ENCODE measurements at regions not wholly inside any gene's neighbourhood (a gene's known extent, or its start where the extent isn't known, plus 50 kb on each side); places are given as distances from the start of the nearest gene placed in this dataset.
A peak's percentile ranks its signal among the peaks of the same experiment; 100 is the strongest.

GRCh38 chr9:108410161-108410560, 445.6 kb downstream of the ACTL7B start:
- Histone ChIP-seq H3K14ac (ENCODE audit: low read length in 2 of 2) (no peak overlapping the region), H3K23ac (ENCODE audit: low read length in 2 of 2) (no peak overlapping the region), H3K9me3 (ENCODE audit: control insufficient read depth, low read length) (no peaks in the 10 kb centered on the region), H2AK5ac (ENCODE audit: low read length, severe bottlenecking) (no peak overlapping the region), H2AFZ (ENCODE audit: low read depth, low read length) (no peak overlapping the region), H3K27ac (ENCODE audit: low read length, poor library complexity, severe bottlenecking) (no peak overlapping the region), H3K4me2 (ENCODE audit: low read length, poor library complexity, severe bottlenecking) (no peak overlapping the region), H4K91ac (ENCODE audit: low read length) (no peak overlapping the region), H2BK5ac (ENCODE audit: low read depth, low read length, poor library complexity, severe bottlenecking) (no peak overlapping the region), H2BK12ac (ENCODE audit: low read length in 2 of 2) (no peak overlapping the region), H3K18ac (ENCODE audit: low read depth in 1 of 2, low read length in 2 of 2) (no peak overlapping the region), H3K4ac (ENCODE audit: low read depth in 1 of 2, low read length in 2 of 2) (no peak overlapping the region), H3K4me1 (ENCODE audit: control insufficient read depth, insufficient read depth, low read depth, low read length) (no peaks in the 10 kb centered on the region), H3K9ac (ENCODE audit: low read length) (no peak overlapping the region), H2BK120ac (ENCODE audit: low read depth, low read length) (no peak overlapping the region), H3K36me3 (ENCODE audit: control insufficient read depth in 1 of 2, insufficient read depth in 2 of 2, low read depth in 1 of 2, low read length in 2 of 2) (no peaks in the 10 kb centered on the region), H4K8ac (ENCODE audit: low read length) (no peak overlapping the region), H3K79me1 (replicated peaks; ENCODE audit: low read length, poor library complexity, severe bottlenecking) (no peaks in the 10 kb centered on the region), H2BK15ac (ENCODE audit: low read depth, poor library complexity, severe bottlenecking) (no peak overlapping the region), H3K4me3 (ENCODE audit: insufficient read depth in 1 of 2, low read depth in 1 of 2, low read length in 2 of 2) (no peak overlapping the region), H3K27me3 (ENCODE audit: control insufficient read depth in 1 of 2, insufficient read depth in 1 of 2, low read length in 2 of 2) (no peaks in the 10 kb centered on the region)
- no CpG with 5 or more reads among the region's 1 CpG for WGBS
- DNase-seq = no peak

GRCh38 chr9:108400297-108400696, 455.5 kb downstream of the ACTL7B start:
- Histone ChIP-seq H3K36me3 (ENCODE audit: control insufficient read depth in 1 of 2, insufficient read depth in 2 of 2, low read depth in 1 of 2, low read length in 2 of 2) (no peaks in the 10 kb centered on the region), H3K9ac (ENCODE audit: low read length) (no peak overlapping the region), H4K91ac (ENCODE audit: low read length) (no peak overlapping the region), H3K27me3 (ENCODE audit: control insufficient read depth in 1 of 2, insufficient read depth in 1 of 2, low read length in 2 of 2) (no peaks in the 10 kb centered on the region), H3K18ac (ENCODE audit: low read depth in 1 of 2, low read length in 2 of 2) (no peak overlapping the region), H3K23ac (ENCODE audit: low read length in 2 of 2) (no peak overlapping the region), H3K4ac (ENCODE audit: low read depth in 1 of 2, low read length in 2 of 2) (no peak overlapping the region), H2BK5ac (ENCODE audit: low read depth, low read length, poor library complexity, severe bottlenecking) (no peak overlapping the region), H4K8ac (ENCODE audit: low read length) (no peak overlapping the region), H2AK5ac (ENCODE audit: low read length, severe bottlenecking) (no peak overlapping the region), H3K9me3 (ENCODE audit: control insufficient read depth, low read length) (peaks cover 6% of the 10 kb centered on the region), H3K4me2 (ENCODE audit: low read length, poor library complexity, severe bottlenecking) (no peak overlapping the region), H2BK15ac (ENCODE audit: low read depth, poor library complexity, severe bottlenecking) (no peak overlapping the region), H3K14ac (ENCODE audit: low read length in 2 of 2) (no peak overlapping the region), H3K79me1 (replicated peaks; ENCODE audit: low read length, poor library complexity, severe bottlenecking) (no peaks in the 10 kb centered on the region), H2BK12ac (ENCODE audit: low read length in 2 of 2) (no peak overlapping the region), H2AFZ (ENCODE audit: low read depth, low read length) (no peak overlapping the region), H3K27ac (ENCODE audit: low read length, poor library complexity, severe bottlenecking) (no peak overlapping the region), H3K4me3 (ENCODE audit: insufficient read depth in 1 of 2, low read depth in 1 of 2, low read length in 2 of 2) (no peak overlapping the region), H2BK120ac (ENCODE audit: low read depth, low read length) (no peak overlapping the region), H3K4me1 (ENCODE audit: control insufficient read depth, insufficient read depth, low read depth, low read length) (no peaks in the 10 kb centered on the region)
- peak; percentile 17 for DNase-seq

- Histone ChIP-seq H3K36me3 (ENCODE audit: control insufficient read depth in 1 of 2, insufficient read depth in 2 of 2, low read depth in 1 of 2, low read length in 2 of 2) (no peaks in the 10 kb centered on the region), H4K8ac (ENCODE audit: low read length) (no peak overlapping the region), H3K14ac (ENCODE audit: low read length in 2 of 2) (no peak overlapping the region), H3K27me3 (ENCODE audit: control insufficient read depth in 1 of 2, insufficient read depth in 1 of 2, low read length in 2 of 2) (no peaks in the 10 kb centered on the region), H3K18ac (ENCODE audit: low read depth in 1 of 2, low read length in 2 of 2) (no peak overlapping the region), H2BK12ac (ENCODE audit: low read length in 2 of 2) (no peak overlapping the region), H4K91ac (ENCODE audit: low read length) (no peak overlapping the region), H2BK120ac (ENCODE audit: low read depth, low read length) (no peak overlapping the region), H3K4me3 (ENCODE audit: insufficient read depth in 1 of 2, low read depth in 1 of 2, low read length in 2 of 2) (no peak overlapping the region), H2AFZ (ENCODE audit: low read depth, low read length) (no peak overlapping the region), H2AK5ac (ENCODE audit: low read length, severe bottlenecking) (no peak overlapping the region), H2BK15ac (ENCODE audit: low read depth, poor library complexity, severe bottlenecking) (no peak overlapping the region), H3K4me1 (ENCODE audit: control insufficient read depth, insufficient read depth, low read depth, low read length) (no peaks in the 10 kb centered on the region), H2BK5ac (ENCODE audit: low read depth, low read length, poor library complexity, severe bottlenecking) (no peak overlapping the region), H3K79me1 (replicated peaks; ENCODE audit: low read length, poor library complexity, severe bottlenecking) (no peaks in the 10 kb centered on the region), H3K9me3 (ENCODE audit: control insufficient read depth, low read length) (peaks cover 6% of the 10 kb centered on the region), H3K23ac (ENCODE audit: low read length in 2 of 2) (no peak overlapping the region), H3K9ac (ENCODE audit: low read length) (no peak overlapping the region), H3K27ac (ENCODE audit: low read length, poor library complexity, severe bottlenecking) (no peak overlapping the region), H3K4me2 (ENCODE audit: low read length, poor library complexity, severe bottlenecking) (no peak overlapping the region), H3K4ac (ENCODE audit: low read depth in 1 of 2, low read length in 2 of 2) (no peak overlapping the region)
- no peak for DNase-seq
- WGBS = no CpG with 5 or more reads among the region's 2 CpGs
These were observed 455.9 kb downstream of the ACTL7B start for GRCh38 chr9:108399851-108400250.

GRCh38 chr9:108397286-108397685, 458.5 kb downstream of the ACTL7B start:
- H3K4me2 ChIP-seq (ENCODE audit: low read length, poor library complexity, severe bottlenecking) = no peak overlapping the region
- H3K4me3 ChIP-seq (ENCODE audit: insufficient read depth in 1 of 2, low read depth in 1 of 2, low read length in 2 of 2) = no peak overlapping the region
- H2AFZ ChIP-seq (ENCODE audit: low read depth, low read length) = no peak overlapping the region
- H2BK120ac ChIP-seq (ENCODE audit: low read depth, low read length) = no peak overlapping the region
- H3K36me3 ChIP-seq (ENCODE audit: control insufficient read depth in 1 of 2, insufficient read depth in 2 of 2, low read depth in 1 of 2, low read length in 2 of 2) = no peaks in the 10 kb centered on the region
- H4K8ac ChIP-seq (ENCODE audit: low read length) = no peak overlapping the region
- no peak overlapping the region for H3K14ac ChIP-seq (ENCODE audit: low read length in 2 of 2)
- no peaks in the 10 kb centered on the region for H3K4me1 ChIP-seq (ENCODE audit: control insufficient read depth, insufficient read depth, low read depth, low read length)
- no peak overlapping the region for H3K4ac ChIP-seq (ENCODE audit: low read depth in 1 of 2, low read length in 2 of 2)
- H2AK5ac ChIP-seq (ENCODE audit: low read length, severe bottlenecking) = no peak overlapping the region
- no peak overlapping the region for H3K18ac ChIP-seq (ENCODE audit: low read depth in 1 of 2, low read length in 2 of 2)
- no peaks in the 10 kb centered on the region for H3K79me1 ChIP-seq (replicated peaks; ENCODE audit: low read length, poor library complexity, severe bottlenecking)
- no peak overlapping the region for H2BK5ac ChIP-seq (ENCODE audit: low read depth, low read length, poor library complexity, severe bottlenecking)
- no peak overlapping the region for H3K9ac ChIP-seq (ENCODE audit: low read length)
- no peak overlapping the region for H2BK12ac ChIP-seq (ENCODE audit: low read length in 2 of 2)
- H3K27ac ChIP-seq (ENCODE audit: low read length, poor library complexity, severe bottlenecking) = no peak overlapping the region
- H3K23ac ChIP-seq (ENCODE audit: low read length in 2 of 2) = no peak overlapping the region
- no peak overlapping the region for H4K91ac ChIP-seq (ENCODE audit: low read length)
- H2BK15ac ChIP-seq (ENCODE audit: low read depth, poor library complexity, severe bottlenecking) = no peak overlapping the region
- H3K9me3 ChIP-seq (ENCODE audit: control insufficient read depth, low read length) = peaks cover 6% of the 10 kb centered on the region
- DNase-seq = no peak
- no peaks in the 10 kb centered on the region for H3K27me3 ChIP-seq (ENCODE audit: control insufficient read depth in 1 of 2, insufficient read depth in 1 of 2, low read length in 2 of 2)
